ENCODE measurements at regions not wholly inside any gene's neighbourhood (a gene's known extent, or its start where the extent isn't known, plus 50 kb on each side); places are given as distances from the start of the nearest gene placed in this dataset.

- TF ChIP-seq POLR2A (IDR thresholded peaks at IDR 0.05) (no peak), CTCF (IDR thresholded peaks at IDR 0.05) (no peak)
Observed at GRCh38 chrX:138964501-138964900, 253.0 kb upstream of the FGF13 start.

Measured in esophagus squamous epithelium (tissue), 4 donors.